ENCODE measurements at regions not wholly inside any gene's neighbourhood (a gene's known extent, or its start where the extent isn't known, plus 50 kb on each side); places are given as distances from the start of the nearest gene placed in this dataset.

DNA sequence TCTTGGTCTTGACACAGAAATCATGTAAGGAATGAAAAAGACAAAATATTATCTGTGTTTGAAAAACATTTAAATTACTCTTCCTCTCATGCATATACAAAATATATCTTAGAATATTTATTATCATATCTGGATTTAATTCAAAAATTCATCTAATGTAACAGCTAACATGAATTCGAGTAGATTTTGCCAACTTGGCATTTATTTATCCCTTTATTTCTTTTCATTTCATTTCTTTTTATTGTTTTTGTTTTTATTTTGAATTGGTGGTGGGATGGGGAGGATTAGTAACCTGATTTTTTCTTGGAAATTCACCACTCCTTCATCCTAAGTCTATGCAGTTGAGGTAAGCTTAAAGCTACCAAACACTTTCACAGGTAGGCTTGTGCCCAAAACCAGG lies 508.7 kb downstream of the EPHA7 start:
- no peak overlapping the region for H3K4me3 ChIP-seq (ENCODE audit: low read depth, low read length)
- DNase-seq (ENCODE audit: low read depth, low spot score) = no peak
- in situ Hi-C loops (cut with HindIII; ENCODE audit: low sequenced_read_pairs) = no loop called here
- TF ChIP-seq, protein P1, sequence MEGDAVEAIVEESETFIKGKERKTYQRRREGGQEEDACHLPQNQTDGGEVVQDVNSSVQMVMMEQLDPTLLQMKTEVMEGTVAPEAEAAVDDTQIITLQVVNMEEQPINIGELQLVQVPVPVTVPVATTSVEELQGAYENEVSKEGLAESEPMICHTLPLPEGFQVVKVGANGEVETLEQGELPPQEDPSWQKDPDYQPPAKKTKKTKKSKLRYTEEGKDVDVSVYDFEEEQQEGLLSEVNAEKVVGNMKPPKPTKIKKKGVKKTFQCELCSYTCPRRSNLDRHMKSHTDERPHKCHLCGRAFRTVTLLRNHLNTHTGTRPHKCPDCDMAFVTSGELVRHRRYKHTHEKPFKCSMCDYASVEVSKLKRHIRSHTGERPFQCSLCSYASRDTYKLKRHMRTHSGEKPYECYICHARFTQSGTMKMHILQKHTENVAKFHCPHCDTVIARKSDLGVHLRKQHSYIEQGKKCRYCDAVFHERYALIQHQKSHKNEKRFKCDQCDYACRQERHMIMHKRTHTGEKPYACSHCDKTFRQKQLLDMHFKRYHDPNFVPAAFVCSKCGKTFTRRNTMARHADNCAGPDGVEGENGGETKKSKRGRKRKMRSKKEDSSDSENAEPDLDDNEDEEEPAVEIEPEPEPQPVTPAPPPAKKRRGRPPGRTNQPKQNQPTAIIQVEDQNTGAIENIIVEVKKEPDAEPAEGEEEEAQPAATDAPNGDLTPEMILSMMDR (IDR thresholded peaks at IDR 0.05; ENCODE audit: low read depth, low read length) = no peak

DNA sequence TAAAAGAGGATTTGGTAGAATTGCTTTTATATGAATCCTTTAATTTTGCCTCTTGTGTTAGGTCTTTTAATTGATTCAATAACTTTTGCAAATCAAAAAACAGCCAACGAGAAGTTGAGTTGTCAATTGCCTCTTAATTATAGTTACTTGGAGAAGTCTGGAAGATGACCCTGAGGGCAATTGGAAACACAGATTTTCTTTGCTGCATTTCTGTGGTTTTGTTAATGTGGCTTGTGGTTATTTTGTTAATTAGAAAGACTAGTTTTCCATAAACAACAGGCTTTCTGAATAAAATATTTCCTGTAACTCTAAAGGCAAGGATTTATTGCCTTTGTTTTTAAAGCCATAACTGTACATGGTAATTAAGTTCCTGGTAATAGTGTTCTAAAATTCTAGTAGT lies 513.0 kb downstream of the EPHA7 start:
- in situ Hi-C loops (cut with HindIII; ENCODE audit: low sequenced_read_pairs) = no loop called here
- H3K4me3 ChIP-seq (ENCODE audit: low read depth, low read length) = no peak overlapping the region
- DNase-seq (ENCODE audit: low read depth, low spot score) = no peak
- TF ChIP-seq, protein P1 (IDR thresholded peaks at IDR 0.05; ENCODE audit: low read depth, low read length) = no peak

DNA sequence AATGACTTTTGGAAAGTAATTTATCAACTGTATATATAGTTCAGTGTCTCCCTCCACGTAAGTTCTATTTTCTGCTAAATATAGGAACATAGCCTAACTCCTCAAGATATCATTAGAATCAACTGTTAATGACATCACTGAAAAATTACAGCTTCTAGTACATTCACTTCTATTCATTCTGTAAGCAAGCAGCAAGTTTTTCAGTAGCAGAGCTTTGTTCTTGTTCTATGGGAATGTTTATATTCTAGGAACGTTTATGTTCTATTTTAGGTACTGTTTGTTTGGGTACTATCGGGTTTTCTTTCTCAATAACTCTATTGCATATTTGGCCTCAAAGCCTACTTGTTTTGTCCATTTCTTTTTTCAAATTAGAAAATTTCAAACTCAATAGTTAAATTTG lies 525.6 kb downstream of the EPHA7 start:
- in situ Hi-C loops (cut with HindIII; ENCODE audit: low sequenced_read_pairs) = no loop called here
- no peak overlapping the region for H3K4me3 ChIP-seq (ENCODE audit: low read depth, low read length)
- TF ChIP-seq, protein P1 (IDR thresholded peaks at IDR 0.05; ENCODE audit: low read depth, low read length) = no peak
- DNase-seq (ENCODE audit: low read depth, low spot score) = no peak

GRCh38 chr6:92892626-92893170 lies 526.7 kb downstream of the EPHA7 start:
- TF ChIP-seq, protein P1 (IDR thresholded peaks at IDR 0.05; ENCODE audit: low read depth, low read length) = no peak
- no peak overlapping the region for H3K4me3 ChIP-seq (ENCODE audit: low read depth, low read length)
- no peak for DNase-seq (ENCODE audit: low read depth, low spot score)
- in situ Hi-C loops (cut with HindIII; ENCODE audit: low sequenced_read_pairs) = no loop called here

DNA sequence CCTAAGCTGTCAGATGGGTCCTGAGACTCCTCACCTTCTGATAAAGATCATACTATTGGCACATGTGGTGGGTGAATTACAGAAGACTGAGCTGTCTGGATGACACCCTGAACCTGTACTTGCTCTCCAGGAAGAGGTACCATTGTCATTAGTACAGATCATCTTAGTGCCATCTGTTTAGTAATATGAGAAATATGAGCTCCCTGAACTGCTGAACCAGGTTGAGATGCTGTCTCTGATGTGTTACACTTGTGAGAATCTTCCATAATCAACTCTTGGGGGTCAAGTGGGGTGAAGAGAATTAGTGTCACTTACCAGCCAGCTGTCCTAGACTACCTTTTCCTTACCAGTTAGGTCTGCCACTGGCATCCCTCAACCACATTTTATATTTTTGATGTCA lies 531.0 kb downstream of the EPHA7 start:
- TF ChIP-seq, protein P1 (IDR thresholded peaks at IDR 0.05; ENCODE audit: low read depth, low read length) = no peak
- in situ Hi-C loops (cut with HindIII; ENCODE audit: low sequenced_read_pairs) = no loop called here
- no peak for DNase-seq (ENCODE audit: low read depth, low spot score)
- no peak overlapping the region for H3K4me3 ChIP-seq (ENCODE audit: low read depth, low read length)

DNA sequence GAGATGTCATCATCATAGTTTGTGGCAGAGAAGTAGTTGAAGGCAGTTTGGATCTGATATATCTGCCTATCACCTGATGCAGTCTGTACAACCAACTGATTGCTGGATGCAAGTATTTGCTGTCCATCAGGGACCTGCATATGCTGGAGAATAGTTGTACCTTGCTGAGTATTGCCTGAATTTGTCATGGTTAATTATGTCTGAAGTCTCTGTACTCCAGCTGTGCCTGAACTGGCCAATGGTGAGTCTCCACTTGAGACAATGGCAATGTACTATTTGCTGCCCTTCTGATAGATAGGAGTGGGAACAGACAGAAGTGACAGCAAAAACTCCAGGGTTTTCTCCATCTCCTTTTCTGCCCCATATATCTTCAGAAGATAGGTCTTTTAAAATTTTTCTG lies 531.5 kb downstream of the EPHA7 start:
- in situ Hi-C loops (cut with HindIII; ENCODE audit: low sequenced_read_pairs) = no loop called here
- DNase-seq (ENCODE audit: low read depth, low spot score) = no peak
- TF ChIP-seq, protein P1 (IDR thresholded peaks at IDR 0.05; ENCODE audit: low read depth, low read length) = no peak
- H3K4me3 ChIP-seq (ENCODE audit: low read depth, low read length) = no peak overlapping the region

GRCh38 chr6:92879526-92879925 lies 539.8 kb downstream of the EPHA7 start:
- TF ChIP-seq, protein P1 (IDR thresholded peaks at IDR 0.05; ENCODE audit: low read depth, low read length) = no peak
- H3K4me3 ChIP-seq (ENCODE audit: low read depth, low read length) = no peak overlapping the region
- no peak for DNase-seq (ENCODE audit: low read depth, low spot score)
- in situ Hi-C loops (cut with HindIII; ENCODE audit: low sequenced_read_pairs) = no loop called here

Measured in astrocyte of the spinal cord (primary cell).